ENCODE measurements at regions not wholly inside any gene's neighbourhood (a gene's known extent, or its start where the extent isn't known, plus 50 kb on each side); places are given as distances from the start of the nearest gene placed in this dataset.

- TF ChIP-seq EP300 (IDR thresholded peaks at IDR 0.05) (no peak), POLR2A (IDR thresholded peaks at IDR 0.05) (no peak)
- TF ChIP-seq, protein P1, sequence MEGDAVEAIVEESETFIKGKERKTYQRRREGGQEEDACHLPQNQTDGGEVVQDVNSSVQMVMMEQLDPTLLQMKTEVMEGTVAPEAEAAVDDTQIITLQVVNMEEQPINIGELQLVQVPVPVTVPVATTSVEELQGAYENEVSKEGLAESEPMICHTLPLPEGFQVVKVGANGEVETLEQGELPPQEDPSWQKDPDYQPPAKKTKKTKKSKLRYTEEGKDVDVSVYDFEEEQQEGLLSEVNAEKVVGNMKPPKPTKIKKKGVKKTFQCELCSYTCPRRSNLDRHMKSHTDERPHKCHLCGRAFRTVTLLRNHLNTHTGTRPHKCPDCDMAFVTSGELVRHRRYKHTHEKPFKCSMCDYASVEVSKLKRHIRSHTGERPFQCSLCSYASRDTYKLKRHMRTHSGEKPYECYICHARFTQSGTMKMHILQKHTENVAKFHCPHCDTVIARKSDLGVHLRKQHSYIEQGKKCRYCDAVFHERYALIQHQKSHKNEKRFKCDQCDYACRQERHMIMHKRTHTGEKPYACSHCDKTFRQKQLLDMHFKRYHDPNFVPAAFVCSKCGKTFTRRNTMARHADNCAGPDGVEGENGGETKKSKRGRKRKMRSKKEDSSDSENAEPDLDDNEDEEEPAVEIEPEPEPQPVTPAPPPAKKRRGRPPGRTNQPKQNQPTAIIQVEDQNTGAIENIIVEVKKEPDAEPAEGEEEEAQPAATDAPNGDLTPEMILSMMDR (IDR thresholded peaks at IDR 0.05): no peak
Observed at GRCh38 chr18:34501553-34501952, 208.5 kb upstream of the DTNA start.
